GM23338 (cell line): ENCODE measurements at regions not wholly inside any gene's neighbourhood (a gene's known extent, or its start where the extent isn't known, plus 50 kb on each side); places are given as distances from the start of the nearest gene placed in this dataset.

Source experiments
- ATAC-seq: fragments of 200-7000 bp; cut with Tn5 transposase; 3 replicates; pipeline ENCODE4 v1.9.1; 2020
- DNase-seq: peaks from one replicate; pipeline ENCODE4 v3.0.0-alpha.2; 2015; ENCODE audit warnings: low spot score
- H2AFZ ChIP-seq: fragments of 200-600 bp; sonication (generic); 2 replicates; pipeline ENCODE4 v1.8.0; 2016; ENCODE audit warnings: antibody characterized with exemption, mild to moderate bottlenecking, moderate library complexity
- H3F3A ChIP-seq: fragments of 200-600 bp; sonication (generic); replicated peaks from 2 replicates; pipeline ENCODE4 v1.8.0; 2017; ENCODE audit warnings: antibody characterized with exemption, mixed run types, low read depth
- H3K27ac ChIP-seq: fragments of 200-600 bp; sonication (generic); 2 replicates; pipeline ENCODE4 v1.6.1; 2016; ENCODE audit warnings: low read depth
- H3K27me3 ChIP-seq: fragments of 200-600 bp; sonication (generic); 2 replicates; pipeline ENCODE4 v1.8.0; 2016; ENCODE audit warnings: mild to moderate bottlenecking, mixed run types, moderate library complexity; ENCODE audit not compliant: insufficient read depth
- H3K36me3 ChIP-seq: fragments of 200-600 bp; sonication (generic); 2 replicates; pipeline ENCODE4 v1.8.0; 2016; ENCODE audit warnings: mild to moderate bottlenecking; ENCODE audit not compliant: insufficient read depth
- H3K4me1 ChIP-seq: fragments of 200-600 bp; sonication (generic); 2 replicates; pipeline ENCODE4 v1.8.0; 2016; ENCODE audit warnings: mild to moderate bottlenecking, moderate library complexity; ENCODE audit not compliant: insufficient read depth
- H3K4me2 ChIP-seq: fragments of 200-600 bp; sonication (generic); 2 replicates; pipeline ENCODE4 v1.7.1; 2017; ENCODE audit warnings: mixed run types
- H3K4me3 ChIP-seq: fragments of 200-600 bp; sonication (generic); 2 replicates; pipeline ENCODE4 v1.6.1; 2016; ENCODE audit warnings: mixed run types
- H3K79me2 ChIP-seq: fragments of 200-600 bp; sonication (generic); replicated peaks from 2 replicates; pipeline ENCODE4 v1.8.0; 2017; ENCODE audit warnings: mild to moderate bottlenecking; ENCODE audit not compliant: insufficient read depth
- H3K9me2 ChIP-seq: fragments of 200-600 bp; sonication (generic); 2 replicates; pipeline ENCODE4 v1.8.0; 2017; ENCODE audit not compliant: insufficient read depth
- H4K20me1 ChIP-seq: fragments of 200-600 bp; sonication (generic); replicated peaks from 2 replicates; pipeline ENCODE4 v1.8.0; 2017; ENCODE audit warnings: mild to moderate bottlenecking; ENCODE audit not compliant: insufficient read depth
- H3K27ac Mint-ChIP-seq: 2 replicates; pipeline ENCODE4 v1.8.0; 2020; ENCODE audit warnings: inconsistent platforms, mild to moderate bottlenecking, moderate library complexity, mixed read lengths
- H3K27me3 Mint-ChIP-seq: 3 replicates; pipeline ENCODE4 v1.8.0; 2022; ENCODE audit warnings: low read depth, mild to moderate bottlenecking, moderate library complexity, mixed read lengths, inconsistent platforms; ENCODE audit not compliant: insufficient read depth, poor library complexity
- H3K36me3 Mint-ChIP-seq: 3 replicates; pipeline ENCODE4 v1.8.0; 2021; ENCODE audit warnings: low read depth, mild to moderate bottlenecking, inconsistent platforms, moderate library complexity, mixed read lengths
- H3K4me1 Mint-ChIP-seq: 3 replicates; pipeline ENCODE4 v1.8.0; 2020; ENCODE audit warnings: mild to moderate bottlenecking, inconsistent platforms, mixed read lengths
- H3K4me3 Mint-ChIP-seq: 3 replicates; pipeline ENCODE4 v1.8.0; 2021; ENCODE audit warnings: moderate library complexity, mild to moderate bottlenecking, inconsistent platforms, mixed read lengths
- H3K9me3 Mint-ChIP-seq: 3 replicates; pipeline ENCODE4 v1.8.0; 2020; ENCODE audit warnings: moderate library complexity, mild to moderate bottlenecking, inconsistent platforms, mixed read lengths
- CREB1 ChIP-seq: fragments of 250-450 bp; sonication (Bioruptor Pico); IDR thresholded peaks from 2 replicates; pipeline ENCODE4 v1.5.0; 2020; ENCODE audit warnings: low read depth, mild to moderate bottlenecking, moderate library complexity
- EZH2 ChIP-seq: fragments of 200-600 bp; sonication (generic); IDR thresholded peaks from one replicate; pipeline ENCODE4 v1.8.0; 2017; ENCODE audit warnings: antibody characterized with exemption, mild to moderate bottlenecking, low read depth; ENCODE audit not compliant: unreplicated experiment
- EZH2phosphoT487 ChIP-seq: fragments of 200-600 bp; sonication (generic); IDR thresholded peaks from one replicate; pipeline ENCODE4 v1.8.1; 2018; ENCODE audit warnings: antibody characterized with exemption; ENCODE audit not compliant: unreplicated experiment
- JUNB ChIP-seq: IDR thresholded peaks from one replicate; pipeline ENCODE4 v1.6.1; 2016; ENCODE audit warnings: antibody characterized with exemption; ENCODE audit not compliant: unreplicated experiment
- NANOG ChIP-seq: IDR thresholded peaks from 2 replicates; pipeline ENCODE4 v1.6.1; 2016; ENCODE audit warnings: antibody characterized with exemption, borderline replicate concordance
- ZNF331 ChIP-seq: fragments of 250-450 bp; sonication (Bioruptor Pico); IDR thresholded peaks from 2 replicates; pipeline ENCODE4 v1.5.0; 2020; ENCODE audit warnings: low read depth, mild to moderate bottlenecking, moderate library complexity
- TF ChIP-seq, protein P1 (sequence below), 2 experiments: fragments of 200-600 bp in 1 of 2; sonication (generic) in 1 of 2; conservative IDR thresholded peaks; 2 replicates each; pipeline versions ENCODE4 v1.5.1 to v1.6.1; 2016 to 2017; ENCODE audit warnings: antibody characterized with exemption in 2 of 2, low read depth in 2 of 2, mild to moderate bottlenecking in 2 of 2, moderate library complexity in 1 of 2
- TF ChIP-seq, protein P2 (sequence below): IDR thresholded peaks from one replicate; pipeline ENCODE4 v1.6.1; 2018; ENCODE audit warnings: antibody characterized with exemption; ENCODE audit not compliant: unreplicated experiment
- TF ChIP-seq, protein P3 (sequence below): fragments of 250-450 bp; sonication (Bioruptor Pico); IDR thresholded peaks from 2 replicates; pipeline ENCODE4 v1.5.0; 2020; ENCODE audit warnings: mild to moderate bottlenecking, moderate library complexity

DNA sequence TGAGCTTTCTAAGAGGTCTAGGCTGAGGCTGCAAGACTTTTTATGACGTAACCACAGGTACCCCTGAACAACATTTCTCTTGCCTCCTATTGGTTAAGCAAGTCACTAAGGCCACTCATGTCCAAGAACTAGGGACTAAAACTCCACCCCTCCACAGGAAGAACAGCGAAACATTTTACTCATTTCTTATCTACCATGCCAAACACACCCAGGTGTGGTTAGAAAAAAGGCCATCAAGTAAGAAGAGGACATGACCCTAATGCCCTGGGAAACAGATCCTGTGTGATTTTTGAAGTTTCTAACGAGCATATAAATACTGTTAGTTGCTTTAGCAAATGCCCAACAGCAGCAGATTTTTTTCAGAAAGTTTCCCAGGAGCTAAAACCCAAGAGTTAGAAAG, 282.4 kb upstream of the DYNLRB2 start:
- Histone ChIP-seq H3K9me2 (peaks cover 5% of the 10 kb centered on the region), H4K20me1 (no peaks in the 10 kb centered on the region), H3K4me3 (no peak overlapping the region), H3K36me3 (no peaks in the 10 kb centered on the region), H3K27me3 (no peaks in the 10 kb centered on the region), H3K27ac (no peak overlapping the region), H3F3A (no peaks in the 10 kb centered on the region), H2AFZ (no peak overlapping the region), H3K4me1 (no peaks in the 10 kb centered on the region; the same call in 1 of the 2 replicates), H3K79me2 (no peaks in the 10 kb centered on the region), H3K4me2 (no peak overlapping the region)
- TF ChIP-seq, protein P1, sequence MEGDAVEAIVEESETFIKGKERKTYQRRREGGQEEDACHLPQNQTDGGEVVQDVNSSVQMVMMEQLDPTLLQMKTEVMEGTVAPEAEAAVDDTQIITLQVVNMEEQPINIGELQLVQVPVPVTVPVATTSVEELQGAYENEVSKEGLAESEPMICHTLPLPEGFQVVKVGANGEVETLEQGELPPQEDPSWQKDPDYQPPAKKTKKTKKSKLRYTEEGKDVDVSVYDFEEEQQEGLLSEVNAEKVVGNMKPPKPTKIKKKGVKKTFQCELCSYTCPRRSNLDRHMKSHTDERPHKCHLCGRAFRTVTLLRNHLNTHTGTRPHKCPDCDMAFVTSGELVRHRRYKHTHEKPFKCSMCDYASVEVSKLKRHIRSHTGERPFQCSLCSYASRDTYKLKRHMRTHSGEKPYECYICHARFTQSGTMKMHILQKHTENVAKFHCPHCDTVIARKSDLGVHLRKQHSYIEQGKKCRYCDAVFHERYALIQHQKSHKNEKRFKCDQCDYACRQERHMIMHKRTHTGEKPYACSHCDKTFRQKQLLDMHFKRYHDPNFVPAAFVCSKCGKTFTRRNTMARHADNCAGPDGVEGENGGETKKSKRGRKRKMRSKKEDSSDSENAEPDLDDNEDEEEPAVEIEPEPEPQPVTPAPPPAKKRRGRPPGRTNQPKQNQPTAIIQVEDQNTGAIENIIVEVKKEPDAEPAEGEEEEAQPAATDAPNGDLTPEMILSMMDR (conservative IDR thresholded peaks at IDR 0.05; ENCODE audit: low read depth in 2 of 2) = no peak
- TF ChIP-seq JUNB = no peak
- no peak for TF ChIP-seq ZNF331
- TF ChIP-seq EZH2 = no peak
- TF ChIP-seq, protein P2, sequence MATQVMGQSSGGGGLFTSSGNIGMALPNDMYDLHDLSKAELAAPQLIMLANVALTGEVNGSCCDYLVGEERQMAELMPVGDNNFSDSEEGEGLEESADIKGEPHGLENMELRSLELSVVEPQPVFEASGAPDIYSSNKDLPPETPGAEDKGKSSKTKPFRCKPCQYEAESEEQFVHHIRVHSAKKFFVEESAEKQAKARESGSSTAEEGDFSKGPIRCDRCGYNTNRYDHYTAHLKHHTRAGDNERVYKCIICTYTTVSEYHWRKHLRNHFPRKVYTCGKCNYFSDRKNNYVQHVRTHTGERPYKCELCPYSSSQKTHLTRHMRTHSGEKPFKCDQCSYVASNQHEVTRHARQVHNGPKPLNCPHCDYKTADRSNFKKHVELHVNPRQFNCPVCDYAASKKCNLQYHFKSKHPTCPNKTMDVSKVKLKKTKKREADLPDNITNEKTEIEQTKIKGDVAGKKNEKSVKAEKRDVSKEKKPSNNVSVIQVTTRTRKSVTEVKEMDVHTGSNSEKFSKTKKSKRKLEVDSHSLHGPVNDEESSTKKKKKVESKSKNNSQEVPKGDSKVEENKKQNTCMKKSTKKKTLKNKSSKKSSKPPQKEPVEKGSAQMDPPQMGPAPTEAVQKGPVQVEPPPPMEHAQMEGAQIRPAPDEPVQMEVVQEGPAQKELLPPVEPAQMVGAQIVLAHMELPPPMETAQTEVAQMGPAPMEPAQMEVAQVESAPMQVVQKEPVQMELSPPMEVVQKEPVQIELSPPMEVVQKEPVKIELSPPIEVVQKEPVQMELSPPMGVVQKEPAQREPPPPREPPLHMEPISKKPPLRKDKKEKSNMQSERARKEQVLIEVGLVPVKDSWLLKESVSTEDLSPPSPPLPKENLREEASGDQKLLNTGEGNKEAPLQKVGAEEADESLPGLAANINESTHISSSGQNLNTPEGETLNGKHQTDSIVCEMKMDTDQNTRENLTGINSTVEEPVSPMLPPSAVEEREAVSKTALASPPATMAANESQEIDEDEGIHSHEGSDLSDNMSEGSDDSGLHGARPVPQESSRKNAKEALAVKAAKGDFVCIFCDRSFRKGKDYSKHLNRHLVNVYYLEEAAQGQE = no peak
- TF ChIP-seq, protein P3, sequence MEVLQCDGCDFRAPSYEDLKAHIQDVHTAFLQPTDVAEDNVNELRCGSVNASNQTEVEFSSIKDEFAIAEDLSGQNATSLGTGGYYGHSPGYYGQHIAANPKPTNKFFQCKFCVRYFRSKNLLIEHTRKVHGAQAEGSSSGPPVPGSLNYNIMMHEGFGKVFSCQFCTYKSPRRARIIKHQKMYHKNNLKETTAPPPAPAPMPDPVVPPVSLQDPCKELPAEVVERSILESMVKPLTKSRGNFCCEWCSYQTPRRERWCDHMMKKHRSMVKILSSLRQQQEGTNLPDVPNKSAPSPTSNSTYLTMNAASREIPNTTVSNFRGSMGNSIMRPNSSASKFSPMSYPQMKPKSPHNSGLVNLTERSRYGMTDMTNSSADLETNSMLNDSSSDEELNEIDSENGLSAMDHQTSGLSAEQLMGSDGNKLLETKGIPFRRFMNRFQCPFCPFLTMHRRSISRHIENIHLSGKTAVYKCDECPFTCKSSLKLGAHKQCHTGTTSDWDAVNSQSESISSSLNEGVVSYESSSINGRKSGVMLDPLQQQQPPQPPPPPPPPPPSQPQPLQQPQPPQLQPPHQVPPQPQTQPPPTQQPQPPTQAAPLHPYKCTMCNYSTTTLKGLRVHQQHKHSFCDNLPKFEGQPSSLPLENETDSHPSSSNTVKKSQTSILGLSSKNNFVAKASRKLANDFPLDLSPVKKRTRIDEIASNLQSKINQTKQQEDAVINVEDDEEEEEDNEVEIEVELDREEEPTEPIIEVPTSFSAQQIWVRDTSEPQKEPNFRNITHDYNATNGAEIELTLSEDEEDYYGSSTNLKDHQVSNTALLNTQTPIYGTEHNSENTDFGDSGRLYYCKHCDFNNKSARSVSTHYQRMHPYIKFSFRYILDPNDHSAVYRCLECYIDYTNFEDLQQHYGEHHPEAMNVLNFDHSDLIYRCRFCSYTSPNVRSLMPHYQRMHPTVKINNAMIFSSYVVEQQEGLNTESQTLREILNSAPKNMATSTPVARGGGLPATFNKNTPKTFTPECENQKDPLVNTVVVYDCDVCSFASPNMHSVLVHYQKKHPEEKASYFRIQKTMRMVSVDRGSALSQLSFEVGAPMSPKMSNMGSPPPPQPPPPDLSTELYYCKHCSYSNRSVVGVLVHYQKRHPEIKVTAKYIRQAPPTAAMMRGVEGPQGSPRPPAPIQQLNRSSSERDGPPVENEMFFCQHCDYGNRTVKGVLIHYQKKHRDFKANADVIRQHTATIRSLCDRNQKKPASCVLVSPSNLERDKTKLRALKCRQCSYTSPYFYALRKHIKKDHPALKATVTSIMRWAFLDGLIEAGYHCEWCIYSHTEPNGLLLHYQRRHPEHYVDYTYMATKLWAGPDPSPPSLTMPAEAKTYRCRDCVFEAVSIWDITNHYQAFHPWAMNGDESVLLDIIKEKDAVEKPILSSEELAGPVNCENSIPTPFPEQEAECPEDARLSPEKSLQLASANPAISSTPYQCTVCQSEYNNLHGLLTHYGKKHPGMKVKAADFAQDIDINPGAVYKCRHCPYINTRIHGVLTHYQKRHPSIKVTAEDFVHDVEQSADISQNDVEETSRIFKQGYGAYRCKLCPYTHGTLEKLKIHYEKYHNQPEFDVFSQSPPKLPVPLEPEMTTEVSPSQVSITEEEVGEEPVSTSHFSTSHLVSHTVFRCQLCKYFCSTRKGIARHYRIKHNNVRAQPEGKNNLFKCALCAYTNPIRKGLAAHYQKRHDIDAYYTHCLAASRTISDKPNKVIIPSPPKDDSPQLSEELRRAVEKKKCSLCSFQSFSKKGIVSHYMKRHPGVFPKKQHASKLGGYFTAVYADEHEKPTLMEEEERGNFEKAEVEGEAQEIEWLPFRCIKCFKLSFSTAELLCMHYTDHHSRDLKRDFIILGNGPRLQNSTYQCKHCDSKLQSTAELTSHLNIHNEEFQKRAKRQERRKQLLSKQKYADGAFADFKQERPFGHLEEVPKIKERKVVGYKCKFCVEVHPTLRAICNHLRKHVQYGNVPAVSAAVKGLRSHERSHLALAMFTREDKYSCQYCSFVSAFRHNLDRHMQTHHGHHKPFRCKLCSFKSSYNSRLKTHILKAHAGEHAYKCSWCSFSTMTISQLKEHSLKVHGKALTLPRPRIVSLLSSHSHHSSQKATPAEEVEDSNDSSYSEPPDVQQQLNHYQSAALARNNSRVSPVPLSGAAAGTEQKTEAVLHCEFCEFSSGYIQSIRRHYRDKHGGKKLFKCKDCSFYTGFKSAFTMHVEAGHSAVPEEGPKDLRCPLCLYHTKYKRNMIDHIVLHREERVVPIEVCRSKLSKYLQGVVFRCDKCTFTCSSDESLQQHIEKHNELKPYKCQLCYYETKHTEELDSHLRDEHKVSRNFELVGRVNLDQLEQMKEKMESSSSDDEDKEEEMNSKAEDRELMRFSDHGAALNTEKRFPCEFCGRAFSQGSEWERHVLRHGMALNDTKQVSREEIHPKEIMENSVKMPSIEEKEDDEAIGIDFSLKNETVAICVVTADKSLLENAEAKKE = no peak
- no peak for TF ChIP-seq CREB1
- TF ChIP-seq NANOG = no peak
- TF ChIP-seq EZH2phosphoT487 = no peak
- ATAC-seq (no peak), DNase-seq (no peak)
- Mint-ChIP-seq H3K9me3 (no peaks in the 10 kb centered on the region), H3K4me1 (peaks cover 7% of the 10 kb centered on the region), H3K27me3 (no peaks in the 10 kb centered on the region), H3K36me3 (no peaks in the 10 kb centered on the region), H3K4me3 (no peak overlapping the region), H3K27ac (no peak overlapping the region)
